SW480 (cell line): ENCODE measurements at regions not wholly inside any gene's neighbourhood (a gene's known extent, or its start where the extent isn't known, plus 50 kb on each side); places are given as distances from the start of the nearest gene placed in this dataset.
"Not testable (repeated sequence)": the region's sequence is repeated elsewhere in the genome, so short reads cannot be mapped to it uniquely, and the experiment has no call there.

Experiments used
- DNase-seq: peaks from one replicate; pipeline ENCODE4 v3.0.0-alpha.2; 2016; ENCODE audit warnings: low spot score

- no peak for DNase-seq
These were observed 144.3 kb downstream of the FCRL5 start for GRCh38 chr1:157407917-157408525.

GRCh38 chr1:157407367-157407766 lies 144.9 kb downstream of the FCRL5 start:
- no peak for DNase-seq

DNA sequence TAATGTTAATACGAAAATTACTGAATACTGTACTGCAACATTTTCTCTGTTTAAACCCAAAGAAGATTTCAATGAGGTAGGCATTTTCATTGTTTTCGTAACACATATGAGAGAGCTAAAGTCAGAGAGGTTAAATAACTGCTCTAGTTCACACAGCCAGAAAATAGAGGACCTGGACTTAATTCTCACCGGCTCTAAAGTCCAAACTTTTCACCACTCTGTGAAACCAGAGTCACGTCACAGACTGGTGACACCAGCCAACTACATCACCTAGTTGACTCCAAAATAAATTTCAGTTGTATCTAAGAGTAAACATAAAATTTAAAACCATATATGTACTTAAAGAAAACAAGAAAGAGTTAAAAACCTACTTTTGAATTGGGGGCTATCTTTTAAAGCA lies 146.7 kb downstream of the FCRL5 start:
- DNase-seq = no peak

- DNase-seq = no peak
These were observed 147.7 kb downstream of the FCRL5 start for GRCh38 chr1:157404614-157405013.

DNA sequence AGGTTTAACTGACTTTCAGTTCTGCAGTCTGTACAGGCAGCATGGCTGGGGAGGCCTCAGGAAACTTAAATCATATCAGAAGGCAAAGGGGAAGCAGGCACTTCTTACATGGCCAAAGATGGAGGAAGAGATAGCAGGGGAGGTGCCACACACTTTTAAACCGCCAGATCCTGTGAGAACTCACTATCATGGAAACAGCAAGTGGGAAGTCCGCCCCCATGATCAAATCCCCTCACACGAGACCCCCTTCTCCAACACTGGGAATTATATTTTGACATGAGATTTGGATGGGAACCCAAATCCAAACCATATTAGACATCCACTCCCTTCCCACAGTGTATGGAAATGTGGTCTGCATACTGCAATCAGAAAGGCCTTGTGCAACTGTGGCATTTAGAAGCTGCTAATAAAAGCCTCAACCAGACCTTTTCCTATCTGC lies 148.2 kb downstream of the FCRL5 start:
- no peak for DNase-seq

DNA sequence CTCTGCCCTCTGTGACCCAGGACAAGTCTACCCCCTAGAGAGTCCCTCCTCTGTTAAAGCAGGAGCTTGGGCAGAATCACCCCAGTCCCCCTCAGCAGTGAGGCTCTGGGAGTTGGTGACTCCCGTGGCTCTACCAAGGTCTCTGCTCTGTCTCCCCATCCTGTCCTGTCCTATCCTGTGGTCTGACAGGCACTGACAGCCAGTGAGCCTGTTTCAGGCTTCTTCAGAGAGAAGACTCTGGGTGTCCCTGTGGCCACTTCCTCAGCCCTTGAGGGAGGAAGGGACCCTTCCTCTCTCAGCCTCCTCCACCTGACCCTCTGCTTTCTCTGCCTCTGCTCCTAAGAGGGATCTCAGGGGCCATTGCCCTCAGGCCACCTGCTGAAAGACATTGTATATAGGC lies 148.7 kb downstream of the FCRL5 start:
- DNase-seq = no peak

DNA sequence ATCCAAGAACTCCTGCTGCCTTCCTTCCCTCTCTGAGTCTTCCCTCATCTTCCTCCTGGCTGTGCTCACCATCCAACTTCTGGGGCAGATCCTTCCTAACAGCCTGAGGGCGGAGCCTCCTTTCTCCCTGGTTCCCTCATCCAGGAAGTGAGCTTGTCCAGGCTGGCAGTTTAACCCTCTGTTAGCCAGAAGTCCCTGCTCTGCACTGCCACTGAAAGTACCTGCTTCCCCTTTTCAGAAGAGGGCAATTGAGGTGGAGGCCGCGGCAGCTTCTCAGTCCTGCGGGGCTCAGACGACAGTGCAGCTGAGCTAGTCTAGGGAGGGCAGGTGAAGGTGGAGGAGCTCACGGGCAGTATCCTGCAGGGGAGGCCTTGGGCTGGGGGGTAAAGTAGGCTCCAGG lies 149.1 kb downstream of the FCRL5 start:
- no peak for DNase-seq

- no peak for DNase-seq
These were observed 151.5 kb downstream of the FCRL5 start for GRCh38 chr1:157400766-157401165.

- DNase-seq = peak; percentile 12
These were observed 152.3 kb downstream of the FCRL5 start for GRCh38 chr1:157399984-157400382.

- no peak for DNase-seq
These were observed 152.9 kb downstream of the FCRL5 start for GRCh38 chr1:157399343-157399983.

- DNase-seq = peak; percentile 17
These were observed 161.7 kb downstream of the FCRL5 start for GRCh38 chr1:157390651-157391050.

GRCh38 chr1:157388057-157388456 lies 164.3 kb downstream of the FCRL5 start:
- no peak for DNase-seq

GRCh38 chr1:157384258-157384657 lies 168.1 kb downstream of the FCRL5 start:
- no peak for DNase-seq

DNA sequence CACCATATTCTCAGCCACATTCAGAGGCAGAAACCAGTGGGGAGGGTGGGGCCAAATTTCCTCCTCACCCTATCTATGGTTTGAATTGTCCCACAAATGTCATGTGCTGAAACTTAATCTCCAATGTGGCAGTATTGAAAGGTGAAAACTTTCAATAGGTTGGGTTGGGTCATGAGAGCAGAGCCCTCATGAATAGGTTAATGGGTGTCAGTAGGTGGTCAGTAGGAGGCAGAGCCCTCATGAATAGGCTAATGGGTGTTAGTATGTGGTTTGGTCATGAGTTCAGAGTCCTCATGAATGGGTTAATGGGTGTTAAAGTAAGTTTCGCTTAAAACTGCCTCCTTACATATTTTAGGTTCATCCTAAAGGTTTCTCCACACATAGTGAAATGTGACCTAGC lies 170.0 kb downstream of the FCRL5 start:
- no peak for DNase-seq

GRCh38 chr1:157380523-157380922 lies 171.8 kb downstream of the FCRL5 start:
- DNase-seq = no peak

GRCh38 chr1:157377280-157377713 lies 175.0 kb downstream of the FCRL5 start:
- DNase-seq = peak; percentile 16

GRCh38 chr1:157376681-157377080 lies 175.6 kb downstream of the FCRL5 start:
- DNase-seq = no peak

GRCh38 chr1:157372311-157372710 lies 180.0 kb downstream of the FCRL5 start:
- not testable (repeated sequence) for DNase-seq

GRCh38 chr1:157371826-157372225 lies 180.5 kb downstream of the FCRL5 start:
- no peak for DNase-seq

GRCh38 chr1:157371221-157371620 lies 181.1 kb downstream of the FCRL5 start:
- DNase-seq = no peak

DNA sequence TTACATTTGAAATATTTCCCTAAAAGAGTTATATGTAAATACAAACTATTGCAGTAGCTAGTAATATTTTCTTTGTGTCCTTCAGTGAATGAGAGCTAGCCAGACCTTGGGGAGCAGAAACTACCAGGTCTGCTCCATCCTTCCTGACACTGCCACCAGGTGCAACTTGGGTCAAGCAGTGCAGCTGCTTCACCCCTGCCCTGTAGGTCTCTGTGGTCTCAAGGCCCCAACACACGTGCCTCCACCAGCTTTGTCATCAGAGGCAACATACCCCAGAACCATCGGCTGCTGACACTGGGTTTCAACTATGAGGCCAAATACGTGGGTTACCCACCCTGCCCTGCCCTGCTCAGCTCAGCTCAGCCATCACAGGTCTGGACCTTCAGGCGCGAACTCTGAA lies 181.6 kb downstream of the FCRL5 start:
- no peak for DNase-seq

DNA sequence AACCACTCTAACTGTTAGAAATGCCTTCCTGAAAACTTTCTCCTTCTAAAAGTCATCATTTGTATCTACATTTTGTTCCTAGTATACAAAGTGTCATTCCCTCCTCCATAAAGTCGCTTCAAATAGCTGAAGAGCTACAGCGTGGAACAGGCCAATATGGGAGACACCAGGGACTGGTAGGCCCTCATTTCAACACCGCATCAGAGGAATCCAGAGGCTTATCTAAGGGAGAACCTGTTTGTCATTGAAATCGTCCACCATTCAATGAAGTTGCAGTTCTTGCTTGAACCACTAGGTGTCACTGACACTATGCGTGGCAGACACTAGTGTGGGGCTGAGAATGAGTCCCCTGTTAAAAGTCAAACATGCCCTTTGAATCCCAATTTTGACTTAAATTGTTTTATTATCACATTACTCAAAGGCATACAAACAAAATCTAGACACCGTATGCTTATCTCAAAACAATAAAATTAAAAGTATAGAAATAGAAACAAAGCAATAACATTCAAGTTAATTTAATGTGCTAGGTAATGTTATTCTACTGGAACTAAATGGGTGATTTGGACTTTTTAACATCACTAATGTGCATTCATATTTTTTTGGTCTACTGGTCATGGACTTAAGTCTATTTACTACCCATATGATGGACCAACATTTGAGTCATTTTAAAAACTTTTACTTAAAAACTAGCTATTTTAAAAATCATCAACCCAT lies 182.3 kb downstream of the FCRL5 start:
- DNase-seq = peak; percentile 51

GRCh38 chr1:157368941-157369340 lies 183.4 kb downstream of the FCRL5 start:
- DNase-seq = not testable (repeated sequence)
